NCI-H2029 treated with DMSO at 0.1 percent for 48 hours (cell line): ENCODE measurements at regions not wholly inside any gene's neighbourhood (a gene's known extent, or its start where the extent isn't known, plus 50 kb on each side); places are given as distances from the start of the nearest gene placed in this dataset.
"Not testable (repeated sequence)": the region's sequence is repeated elsewhere in the genome, so short reads cannot be mapped to it uniquely, and the experiment has no call there.

Source experiments
- DNase-seq: peaks from one replicate; lab custom pipeline; 2025; lab: John Stamatoyannopoulos, UW

GRCh38 chr12:68422956-68423574 lies 90.9 kb upstream of the MDM1 start:
- peak; percentile 24 for DNase-seq

GRCh38 chr12:68425998-68426397 lies 93.8 kb upstream of the MDM1 start:
- DNase-seq = no peak

- DNase-seq = no peak
Observed at GRCh38 chr12:68428211-68428610, 96.0 kb upstream of the MDM1 start.

- no peak for DNase-seq
Observed at GRCh38 chr12:68428724-68429501, 96.8 kb upstream of the MDM1 start.

GRCh38 chr12:68429696-68430095 lies 97.5 kb upstream of the MDM1 start:
- DNase-seq = no peak

- DNase-seq = no peak
Observed at GRCh38 chr12:68431786-68432185, 99.6 kb upstream of the MDM1 start.

GRCh38 chr12:68432622-68433021 lies 100.5 kb upstream of the MDM1 start:
- no peak for DNase-seq

GRCh38 chr12:68434391-68435298 lies 102.5 kb upstream of the MDM1 start:
- DNase-seq = no peak

- no peak for DNase-seq
Observed at GRCh38 chr12:68435299-68435637, 103.1 kb upstream of the MDM1 start.

GRCh38 chr12:68435816-68436215 lies 103.7 kb upstream of the MDM1 start:
- DNase-seq = no peak

GRCh38 chr12:68438601-68439000 lies 106.4 kb upstream of the MDM1 start:
- no peak for DNase-seq

GRCh38 chr12:68439368-68440045 lies 107.3 kb upstream of the MDM1 start:
- DNase-seq = no peak

- no peak for DNase-seq
Observed at GRCh38 chr12:68440068-68440581, 108.0 kb upstream of the MDM1 start.

GRCh38 chr12:68441167-68441566 lies 109.0 kb upstream of the MDM1 start:
- DNase-seq = no peak

- DNase-seq = not testable (repeated sequence)
Observed at GRCh38 chr12:68442353-68442972, 110.3 kb upstream of the MDM1 start.

- not testable (repeated sequence) for DNase-seq
Observed at GRCh38 chr12:68443695-68444094, 111.5 kb upstream of the MDM1 start.

GRCh38 chr12:68445824-68446223 lies 113.7 kb upstream of the MDM1 start:
- DNase-seq = no peak

GRCh38 chr12:68446384-68446783 lies 114.2 kb upstream of the MDM1 start:
- no peak for DNase-seq

GRCh38 chr12:68446901-68447796 lies 115.0 kb upstream of the MDM1 start:
- no peak for DNase-seq

GRCh38 chr12:68447797-68448260 lies 115.7 kb upstream of the MDM1 start:
- DNase-seq = no peak
